ENCODE measurements at regions not wholly inside any gene's neighbourhood (a gene's known extent, or its start where the extent isn't known, plus 50 kb on each side); places are given as distances from the start of the nearest gene placed in this dataset.

- Histone ChIP-seq H3K9ac (ENCODE audit: low read length) (no peak overlapping the region), H3K4me2 (ENCODE audit: low read length) (no peak overlapping the region), H3K9me3 (ENCODE audit: low read length) (no peaks in the 10 kb centered on the region), H4K20me1 (ENCODE audit: insufficient read depth, low read length) (no peaks in the 10 kb centered on the region), H3K9me2 (ENCODE audit: low read depth, low read length) (no peaks in the 10 kb centered on the region), H3K4me1 (ENCODE audit: insufficient read depth, low read length, severe bottlenecking) (no peaks in the 10 kb centered on the region), H3K27me3 (ENCODE audit: insufficient read depth, low read length) (no peaks in the 10 kb centered on the region), H3K4me3 (ENCODE audit: low read depth, low read length, poor library complexity, severe bottlenecking) (no peak overlapping the region), H2AFZ (ENCODE audit: low read length) (no peak overlapping the region), H3K27ac (ENCODE audit: low read depth, low read length, poor library complexity, severe bottlenecking) (no peak overlapping the region), H3K36me3 (ENCODE audit: insufficient read depth, low read length) (no peaks in the 10 kb centered on the region), H3F3A (ENCODE audit: insufficient read depth, low read length) (no peaks in the 10 kb centered on the region), H3K79me2 (ENCODE audit: insufficient read depth, low read length) (no peaks in the 10 kb centered on the region)
- TF ChIP-seq, protein P1, sequence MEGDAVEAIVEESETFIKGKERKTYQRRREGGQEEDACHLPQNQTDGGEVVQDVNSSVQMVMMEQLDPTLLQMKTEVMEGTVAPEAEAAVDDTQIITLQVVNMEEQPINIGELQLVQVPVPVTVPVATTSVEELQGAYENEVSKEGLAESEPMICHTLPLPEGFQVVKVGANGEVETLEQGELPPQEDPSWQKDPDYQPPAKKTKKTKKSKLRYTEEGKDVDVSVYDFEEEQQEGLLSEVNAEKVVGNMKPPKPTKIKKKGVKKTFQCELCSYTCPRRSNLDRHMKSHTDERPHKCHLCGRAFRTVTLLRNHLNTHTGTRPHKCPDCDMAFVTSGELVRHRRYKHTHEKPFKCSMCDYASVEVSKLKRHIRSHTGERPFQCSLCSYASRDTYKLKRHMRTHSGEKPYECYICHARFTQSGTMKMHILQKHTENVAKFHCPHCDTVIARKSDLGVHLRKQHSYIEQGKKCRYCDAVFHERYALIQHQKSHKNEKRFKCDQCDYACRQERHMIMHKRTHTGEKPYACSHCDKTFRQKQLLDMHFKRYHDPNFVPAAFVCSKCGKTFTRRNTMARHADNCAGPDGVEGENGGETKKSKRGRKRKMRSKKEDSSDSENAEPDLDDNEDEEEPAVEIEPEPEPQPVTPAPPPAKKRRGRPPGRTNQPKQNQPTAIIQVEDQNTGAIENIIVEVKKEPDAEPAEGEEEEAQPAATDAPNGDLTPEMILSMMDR (IDR thresholded peaks at IDR 0.05; ENCODE audit: low read length), result no peak
- TF ChIP-seq EZH2 (IDR thresholded peaks at IDR 0.05; ENCODE audit: borderline replicate concordance, low read length), result no peak
These were observed 1921.6 kb upstream of the WWC1 start for GRCh38 chr5:166369807-166370206.

- H3K4me3 ChIP-seq (ENCODE audit: low read depth, low read length, poor library complexity, severe bottlenecking), result peak overlapping the region; percentile 37
- peak overlapping the region; percentile 51 for H3K4me2 ChIP-seq (ENCODE audit: low read length)
These were observed 1920.3 kb upstream of the WWC1 start for GRCh38 chr5:166370928-166371690.

GRCh38 chr5:166373817-166374216, 1917.6 kb upstream of the WWC1 start:
- no peaks in the 10 kb centered on the region for H3K9me3 ChIP-seq (ENCODE audit: low read length)
- H3K27ac ChIP-seq (ENCODE audit: low read depth, low read length, poor library complexity, severe bottlenecking), result no peak overlapping the region
- H3K36me3 ChIP-seq (ENCODE audit: insufficient read depth, low read length), result no peaks in the 10 kb centered on the region
- H3F3A ChIP-seq (ENCODE audit: insufficient read depth, low read length), result no peaks in the 10 kb centered on the region
- no peaks in the 10 kb centered on the region for H3K9me2 ChIP-seq (ENCODE audit: low read depth, low read length)
- no peak overlapping the region for H3K4me3 ChIP-seq (ENCODE audit: low read depth, low read length, poor library complexity, severe bottlenecking)
- H3K79me2 ChIP-seq (ENCODE audit: insufficient read depth, low read length), result no peaks in the 10 kb centered on the region
- H3K9ac ChIP-seq (ENCODE audit: low read length), result no peak overlapping the region
- H3K4me2 ChIP-seq (ENCODE audit: low read length), result no peak overlapping the region
- no peaks in the 10 kb centered on the region for H3K4me1 ChIP-seq (ENCODE audit: insufficient read depth, low read length, severe bottlenecking)
- H3K27me3 ChIP-seq (ENCODE audit: insufficient read depth, low read length), result no peaks in the 10 kb centered on the region
- H2AFZ ChIP-seq (ENCODE audit: low read length), result no peak overlapping the region
- H4K20me1 ChIP-seq (ENCODE audit: insufficient read depth, low read length), result no peaks in the 10 kb centered on the region
- TF ChIP-seq EZH2 (IDR thresholded peaks at IDR 0.05; ENCODE audit: borderline replicate concordance, low read length), result no peak
- TF ChIP-seq, protein P1 (IDR thresholded peaks at IDR 0.05; ENCODE audit: low read length), result no peak

More at GRCh38 chr5:166370928-166371690, 1920.3 kb upstream of the WWC1 start:
- Histone ChIP-seq H3K9ac (ENCODE audit: low read length) (no peak overlapping the region), H3K27ac (ENCODE audit: low read depth, low read length, poor library complexity, severe bottlenecking) (no peak overlapping the region), H3K36me3 (ENCODE audit: insufficient read depth, low read length) (no peaks in the 10 kb centered on the region), H2AFZ (ENCODE audit: low read length) (peak overlapping the region; percentile 79), H3K9me2 (ENCODE audit: low read depth, low read length) (no peaks in the 10 kb centered on the region), H3K27me3 (ENCODE audit: insufficient read depth, low read length) (no peaks in the 10 kb centered on the region), H3K9me3 (ENCODE audit: low read length) (no peaks in the 10 kb centered on the region), H3F3A (ENCODE audit: insufficient read depth, low read length) (no peaks in the 10 kb centered on the region), H3K79me2 (ENCODE audit: insufficient read depth, low read length) (no peaks in the 10 kb centered on the region), H3K4me1 (ENCODE audit: insufficient read depth, low read length, severe bottlenecking) (no peaks in the 10 kb centered on the region), H4K20me1 (ENCODE audit: insufficient read depth, low read length) (no peaks in the 10 kb centered on the region)
- TF ChIP-seq EZH2 (IDR thresholded peaks at IDR 0.05; ENCODE audit: borderline replicate concordance, low read length), result no peak
- TF ChIP-seq, protein P1 (IDR thresholded peaks at IDR 0.05; ENCODE audit: low read length), result no peak
